Globus pallidus (tissue), 1 donor: ENCODE measurements at regions not wholly inside any gene's neighbourhood (a gene's known extent, or its start where the extent isn't known, plus 50 kb on each side); places are given as distances from the start of the nearest gene placed in this dataset.
"Not testable (repeated sequence)": the region's sequence is repeated elsewhere in the genome, so short reads cannot be mapped to it uniquely, and the experiment has no call there.

Experiments
- DNase-seq: peaks from one replicate; pipeline ENCODE4 v3.0.0-alpha.2; 2015; ENCODE audit warnings: low spot score

GRCh38 chrX:145393702-145394235 lies 146.5 kb downstream of the SPANXN1 start:
- DNase-seq = no peak

- DNase-seq = no peak
Measured at GRCh38 chrX:145394344-145394743, 147.0 kb downstream of the SPANXN1 start.

- DNase-seq = no peak
Measured at GRCh38 chrX:145396612-145397011, 149.3 kb downstream of the SPANXN1 start.

- DNase-seq = peak; percentile 14
Measured at GRCh38 chrX:145405012-145405411, 157.7 kb downstream of the SPANXN1 start.

- DNase-seq = no peak
Measured at GRCh38 chrX:145410622-145411021, 163.3 kb downstream of the SPANXN1 start.

GRCh38 chrX:145436211-145436610 lies 188.9 kb downstream of the SPANXN1 start:
- DNase-seq = not testable (repeated sequence)

GRCh38 chrX:145464650-145465049 lies 217.3 kb downstream of the SPANXN1 start:
- no peak for DNase-seq

GRCh38 chrX:145475725-145476124 lies 228.4 kb downstream of the SPANXN1 start:
- DNase-seq = no peak

GRCh38 chrX:145484740-145485139 lies 237.4 kb downstream of the SPANXN1 start:
- DNase-seq = no peak

GRCh38 chrX:145502670-145503069 lies 255.4 kb downstream of the SPANXN1 start:
- DNase-seq = no peak

GRCh38 chrX:145506214-145506613 lies 258.9 kb downstream of the SPANXN1 start:
- DNase-seq = no peak

GRCh38 chrX:145524931-145525330 lies 277.6 kb downstream of the SPANXN1 start:
- DNase-seq = peak; percentile 49

GRCh38 chrX:145532176-145532780 lies 285.0 kb downstream of the SPANXN1 start:
- no peak for DNase-seq

GRCh38 chrX:145533534-145533933 lies 284.1 kb upstream of the SLITRK2 start:
- DNase-seq = no peak

GRCh38 chrX:145549496-145549895 lies 268.1 kb upstream of the SLITRK2 start:
- DNase-seq = no peak

GRCh38 chrX:145552643-145553042 lies 265.0 kb upstream of the SLITRK2 start:
- DNase-seq = no peak

GRCh38 chrX:145553702-145554101 lies 263.9 kb upstream of the SLITRK2 start:
- no peak for DNase-seq

- no peak for DNase-seq
Measured at GRCh38 chrX:145563159-145563558, 254.5 kb upstream of the SLITRK2 start.

- DNase-seq = no peak
Measured at GRCh38 chrX:145609951-145610511, 207.6 kb upstream of the SLITRK2 start.

- no peak for DNase-seq
Measured at GRCh38 chrX:145613894-145614293, 203.7 kb upstream of the SLITRK2 start.

- no peak for DNase-seq
Measured at GRCh38 chrX:145620666-145621065, 197.0 kb upstream of the SLITRK2 start.

- no peak for DNase-seq
Measured at GRCh38 chrX:145623453-145623852, 194.2 kb upstream of the SLITRK2 start.

- no peak for DNase-seq
Measured at GRCh38 chrX:145630081-145630480, 187.5 kb upstream of the SLITRK2 start.
